ENCODE measurements at regions not wholly inside any gene's neighbourhood (a gene's known extent, or its start where the extent isn't known, plus 50 kb on each side); places are given as distances from the start of the nearest gene placed in this dataset.

GRCh38 chr4:1503583-1504471, 97.6 kb upstream of the NKX1-1 start:
- no peak for DNase-seq
- in situ Hi-C loops (cut with MboI; ENCODE audit: low pct_unique_long_range_greater_than_20kb, low sequenced_read_pairs): no loop called here

DNA sequence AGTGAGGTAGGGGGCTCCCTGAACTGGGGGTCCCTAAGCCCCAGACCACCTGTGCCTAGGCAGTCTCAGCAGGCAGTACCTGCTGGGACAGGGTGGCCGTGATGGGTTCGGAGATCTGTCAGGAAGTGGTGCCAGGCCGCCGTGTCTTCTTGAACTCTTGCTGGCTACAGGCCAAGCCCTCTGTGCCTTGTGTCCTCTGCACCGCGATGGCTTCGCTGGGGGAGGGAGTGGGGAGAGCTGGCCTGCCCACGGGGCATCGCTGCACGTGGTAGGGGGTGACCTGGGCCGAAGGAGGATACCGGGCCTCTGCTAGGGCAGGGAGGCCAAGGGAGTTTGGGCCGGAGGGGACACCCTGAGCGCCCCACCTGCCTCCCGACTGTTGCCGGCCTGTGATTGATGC, 96.7 kb upstream of the NKX1-1 start:
- in situ Hi-C loops (cut with MboI; ENCODE audit: low pct_unique_long_range_greater_than_20kb, low sequenced_read_pairs): no loop called here

GRCh38 chr4:1502501-1502886, 96.3 kb upstream of the NKX1-1 start:
- no peak for DNase-seq
- in situ Hi-C loops (cut with MboI; ENCODE audit: low pct_unique_long_range_greater_than_20kb, low sequenced_read_pairs): no loop called here

More for the DNA sequence above, 96.7 kb upstream of the NKX1-1 start:
- no peak for DNase-seq

- in situ Hi-C loops (cut with MboI; ENCODE audit: low pct_unique_long_range_greater_than_20kb, low sequenced_read_pairs): no loop called here
Observed at GRCh38 chr4:1501754-1502500, 95.7 kb upstream of the NKX1-1 start.

DNA sequence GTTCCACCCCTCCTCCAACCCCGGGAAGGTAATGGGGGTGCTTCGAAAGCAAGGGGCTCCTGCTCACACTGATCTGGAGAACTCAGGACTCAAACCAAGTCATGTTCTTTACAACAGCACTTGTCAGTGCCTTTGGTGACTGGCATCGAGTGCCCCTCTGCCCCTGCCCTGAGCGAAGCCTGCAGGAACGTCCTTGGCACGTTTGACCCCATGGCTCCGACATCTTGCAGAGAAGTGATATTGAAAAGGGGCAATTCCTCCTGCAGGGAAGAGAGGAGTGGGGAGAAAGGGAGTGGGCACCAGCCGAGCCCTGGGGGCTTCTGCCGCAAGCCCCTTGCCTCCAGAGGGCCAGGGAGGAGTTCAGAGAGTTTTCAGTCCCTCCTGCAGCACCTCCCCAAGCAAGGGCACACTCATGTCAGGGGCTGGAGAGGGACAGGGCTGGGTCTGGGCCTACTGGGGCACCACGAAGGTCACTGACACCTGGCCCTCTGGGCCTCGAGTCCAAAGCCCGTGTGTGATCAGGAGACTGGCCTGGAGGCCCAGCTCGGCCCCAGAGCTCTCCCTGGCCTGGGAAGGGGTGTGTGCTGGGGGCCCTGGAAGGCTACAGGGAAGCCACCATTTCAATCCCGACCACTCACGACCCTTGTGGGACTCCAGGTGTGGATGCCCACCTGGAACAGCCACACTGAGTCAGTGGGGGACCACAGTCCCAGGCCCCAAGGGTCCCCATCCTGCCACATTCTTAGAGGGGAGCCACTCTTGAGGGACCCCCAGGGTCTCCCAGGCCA, 94.9 kb upstream of the NKX1-1 start:
- in situ Hi-C loops (cut with MboI; ENCODE audit: low pct_unique_long_range_greater_than_20kb, low sequenced_read_pairs): no loop called here
- DNase-seq: no peak

More at GRCh38 chr4:1501754-1502500, 95.7 kb upstream of the NKX1-1 start:
- no peak for DNase-seq

GRCh38 chr4:1500231-1500965, 94.2 kb upstream of the NKX1-1 start:
- no peak for DNase-seq
- in situ Hi-C loops (cut with MboI; ENCODE audit: low pct_unique_long_range_greater_than_20kb, low sequenced_read_pairs): no loop called here

DNA sequence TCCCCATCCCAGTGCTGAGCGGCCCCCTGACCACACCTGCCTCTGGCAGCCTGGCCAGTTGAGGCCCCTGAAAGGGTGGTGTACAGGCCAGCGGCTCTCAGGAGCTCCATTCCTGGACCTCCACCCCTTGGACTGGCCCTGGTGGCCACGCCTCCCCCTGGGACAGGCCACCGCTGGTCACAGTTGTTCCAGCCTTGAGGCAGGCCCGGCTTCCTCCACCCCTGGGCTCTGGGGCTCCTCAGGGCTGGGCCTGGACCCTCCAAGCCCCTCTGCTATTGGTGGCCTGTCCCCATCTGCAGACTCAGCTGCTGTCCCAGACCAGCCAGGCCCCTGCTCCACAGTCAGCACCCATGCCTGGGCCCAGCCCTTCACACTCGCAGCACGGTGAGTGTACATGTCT, 93.2 kb upstream of the NKX1-1 start:
- no peak for DNase-seq
- in situ Hi-C loops (cut with MboI; ENCODE audit: low pct_unique_long_range_greater_than_20kb, low sequenced_read_pairs): no loop called here

DNA sequence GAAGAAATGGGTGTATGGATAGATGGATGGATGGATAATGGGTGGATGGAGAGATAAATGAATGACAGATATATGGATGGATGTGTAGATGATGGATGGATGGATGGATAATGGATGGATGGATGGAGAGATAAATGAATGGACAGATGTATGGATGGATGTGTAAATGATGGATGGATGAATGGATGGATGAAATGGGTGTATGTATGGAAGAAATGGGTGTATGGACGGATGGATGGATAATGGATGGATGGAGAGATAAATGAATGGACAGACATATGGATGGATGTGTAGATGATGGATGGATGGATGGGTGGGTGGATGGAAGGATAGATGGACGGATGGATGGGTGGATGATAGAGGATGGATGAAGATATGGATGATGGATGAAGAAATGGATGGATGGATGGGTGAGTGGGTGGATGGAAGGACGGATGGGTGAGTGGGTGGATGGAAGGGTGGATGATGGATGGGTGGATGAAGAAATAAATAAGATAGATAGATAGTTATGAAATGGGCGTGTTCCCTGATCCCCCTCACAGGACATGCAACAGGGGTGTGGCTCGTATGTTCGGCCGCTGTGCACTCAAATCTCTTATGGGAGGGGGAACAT, 91.1 kb upstream of the NKX1-1 start:
- in situ Hi-C loops (cut with MboI; ENCODE audit: low pct_unique_long_range_greater_than_20kb, low sequenced_read_pairs): no loop called here
- no peak for DNase-seq

DNA sequence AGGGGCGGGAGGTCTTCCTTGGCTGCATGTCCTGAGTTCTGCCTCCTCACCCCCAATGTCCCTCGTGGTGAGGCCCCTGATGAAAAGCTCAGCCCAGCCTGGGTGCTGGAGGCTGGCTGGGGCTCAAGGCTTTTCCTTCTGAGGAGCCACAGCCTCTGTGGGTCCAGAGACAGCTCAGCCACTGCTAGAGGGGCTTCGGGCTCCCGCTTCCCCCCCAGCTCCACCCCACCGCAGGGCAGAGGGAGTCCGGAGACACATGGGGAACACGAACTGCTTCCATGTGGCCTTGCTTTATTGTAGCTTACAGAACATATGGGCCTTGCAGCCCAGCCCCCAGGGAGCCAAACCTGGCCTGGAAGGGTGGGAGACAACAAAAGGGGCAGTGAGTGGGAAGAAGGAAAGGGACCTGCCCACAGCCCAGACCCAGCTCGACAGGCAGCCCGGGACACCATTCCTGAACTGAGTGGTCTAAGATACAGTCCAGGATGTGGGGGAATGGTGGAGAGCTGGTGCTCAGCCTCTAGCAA, 89.9 kb upstream of the NKX1-1 start:
- in situ Hi-C loops (cut with MboI; ENCODE audit: low pct_unique_long_range_greater_than_20kb, low sequenced_read_pairs): no loop called here
- no peak for DNase-seq

DNA sequence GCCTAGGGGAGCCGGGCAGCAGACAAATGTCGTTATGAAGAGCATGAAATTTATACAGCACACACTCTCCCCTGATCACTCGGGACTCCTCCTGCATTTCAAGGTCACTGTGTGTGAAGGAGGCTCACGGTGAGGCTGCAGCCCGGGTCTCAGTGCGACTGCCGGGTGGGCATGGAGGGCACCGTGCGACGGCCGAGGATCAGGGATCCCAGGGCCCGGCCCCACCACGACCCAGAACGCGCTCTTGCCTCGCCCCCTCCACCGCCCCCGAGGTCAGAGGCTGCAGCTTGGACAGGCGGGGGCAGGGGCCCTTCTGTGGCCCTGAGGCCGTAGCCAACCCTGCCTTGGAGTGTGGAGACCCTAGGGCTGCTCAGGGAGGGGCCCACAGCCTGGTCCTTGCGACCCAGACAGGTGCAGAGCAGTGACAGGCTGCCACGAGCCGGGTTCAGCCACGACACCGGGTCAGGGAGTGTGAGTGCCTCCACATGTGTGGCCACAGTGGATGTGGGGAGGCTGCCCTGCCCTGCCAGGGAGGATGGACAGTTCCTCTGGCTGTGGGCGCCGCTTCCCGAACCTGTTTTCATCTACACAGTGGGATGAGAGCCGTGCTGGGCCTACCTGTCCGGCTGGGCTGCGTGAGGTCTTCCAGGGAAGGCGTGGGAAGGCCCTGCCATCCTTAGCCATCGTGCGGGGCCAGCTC, 89.3 kb upstream of the NKX1-1 start:
- DNase-seq: no peak
- in situ Hi-C loops (cut with MboI; ENCODE audit: low pct_unique_long_range_greater_than_20kb, low sequenced_read_pairs): no loop called here

DNA sequence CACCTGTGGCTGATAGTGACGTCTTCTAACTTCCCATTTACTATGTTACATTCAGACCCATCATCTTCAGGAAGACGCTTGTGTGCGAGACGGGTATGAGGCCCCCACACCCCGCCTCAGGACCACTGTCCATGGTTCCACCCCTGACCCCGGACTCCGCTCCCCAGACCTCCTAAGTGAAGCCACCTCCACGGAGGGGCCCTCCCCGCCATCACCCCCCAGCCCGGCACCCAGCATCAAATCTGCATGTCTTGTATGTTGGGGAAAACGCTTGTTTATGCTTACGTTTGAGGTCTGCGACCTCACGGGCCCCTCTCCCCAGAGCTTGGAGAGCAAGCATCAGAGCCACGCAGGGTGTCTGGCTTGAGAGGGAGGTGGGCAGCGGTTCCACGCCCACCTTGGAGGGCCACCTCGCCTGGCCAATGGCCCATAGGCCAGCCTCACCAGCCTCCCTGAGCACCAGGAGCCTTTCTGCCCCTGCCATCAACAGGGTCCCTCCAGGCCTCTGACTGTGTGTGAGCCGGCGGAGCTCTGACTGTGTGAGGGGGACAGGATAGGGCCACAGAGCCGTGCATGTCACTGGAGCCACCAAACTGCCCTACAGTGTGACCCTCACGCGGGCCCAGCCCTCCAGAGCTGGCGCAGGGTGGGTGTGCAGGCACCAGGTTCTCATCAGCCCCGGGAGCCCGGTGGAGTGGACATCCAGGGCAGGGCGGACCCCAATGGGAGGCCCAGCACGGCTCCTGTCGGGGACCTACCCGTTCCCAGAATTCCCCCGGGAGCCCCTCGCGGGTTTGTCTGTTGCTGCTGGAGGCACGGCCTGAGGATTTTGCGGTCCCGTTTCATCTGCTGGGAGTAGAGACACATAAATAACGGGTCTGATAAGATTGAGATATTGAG, 88.4 kb upstream of the NKX1-1 start:
- in situ Hi-C loops (cut with MboI; ENCODE audit: low pct_unique_long_range_greater_than_20kb, low sequenced_read_pairs): no loop called here
- no peak for DNase-seq

GRCh38 chr4:1493540-1494287, 87.5 kb upstream of the NKX1-1 start:
- DNase-seq: no peak

GRCh38 chr4:1492651-1493539, 86.7 kb upstream of the NKX1-1 start:
- DNase-seq: no peak
- in situ Hi-C loops (cut with MboI; ENCODE audit: low pct_unique_long_range_greater_than_20kb, low sequenced_read_pairs): no loop called here

More at GRCh38 chr4:1493540-1494287, 87.5 kb upstream of the NKX1-1 start:
- in situ Hi-C loops (cut with MboI; ENCODE audit: low pct_unique_long_range_greater_than_20kb, low sequenced_read_pairs): no loop called here

DNA sequence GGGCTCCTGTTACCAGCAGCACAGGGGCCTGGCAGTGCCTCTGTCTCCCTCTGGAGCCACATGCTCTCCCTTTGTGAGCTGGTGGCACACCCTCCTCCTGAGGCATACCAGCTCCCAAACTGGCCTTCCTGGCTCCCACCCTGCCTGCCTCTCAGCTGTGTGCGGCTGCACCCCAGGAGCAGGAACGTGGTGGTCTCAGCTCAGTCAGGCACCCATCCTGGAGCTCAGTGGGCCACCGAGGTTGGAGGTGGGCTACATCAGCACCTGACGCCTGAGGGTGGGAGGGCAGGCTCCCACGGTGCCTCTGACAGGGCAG, 85.9 kb upstream of the NKX1-1 start:
- DNase-seq: no peak
- in situ Hi-C loops (cut with MboI; ENCODE audit: low pct_unique_long_range_greater_than_20kb, low sequenced_read_pairs): no loop called here

DNA sequence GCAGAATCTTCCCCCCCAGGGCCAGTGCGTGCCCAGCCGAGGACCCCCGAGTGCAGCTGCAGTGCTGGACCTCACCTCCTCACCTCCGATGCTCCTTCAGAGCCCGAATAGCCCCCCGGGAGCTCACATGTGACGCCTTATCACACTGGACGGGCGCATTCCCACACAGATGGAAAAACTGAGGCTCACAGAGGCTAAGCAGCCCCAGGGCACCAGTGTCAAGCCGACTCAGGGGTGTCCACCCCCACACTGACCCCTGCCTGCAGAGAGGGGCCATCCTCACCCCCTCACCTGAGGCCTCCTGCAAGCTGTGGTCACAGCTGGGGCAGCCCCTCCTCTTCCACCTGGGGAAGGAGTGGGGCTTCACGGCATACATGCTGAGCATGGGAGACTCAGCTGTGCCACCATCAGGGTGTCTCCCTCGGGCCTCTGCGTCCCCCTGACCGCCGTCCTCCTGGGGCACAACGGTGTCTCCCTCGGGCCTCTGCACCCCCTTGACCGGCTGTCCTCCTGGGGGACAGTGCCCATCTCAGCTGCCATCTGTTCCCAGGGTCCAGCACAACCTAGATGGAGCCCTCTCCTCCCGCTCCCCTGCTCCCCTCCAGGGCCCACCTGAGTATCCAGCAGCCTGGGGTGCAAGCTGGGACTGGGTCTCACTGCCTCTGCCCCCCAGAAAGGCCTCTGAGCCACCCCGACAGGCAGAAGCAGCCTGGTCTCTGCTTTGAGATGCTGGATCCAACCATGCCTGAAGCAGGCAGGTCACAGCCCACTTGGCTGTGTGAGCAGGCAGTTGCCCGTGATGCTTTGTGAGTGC, 85.3 kb upstream of the NKX1-1 start:
- in situ Hi-C loops (cut with MboI; ENCODE audit: low pct_unique_long_range_greater_than_20kb, low sequenced_read_pairs): no loop called here
- DNase-seq: no peak

Data from KBM-7 (cell line).